GM21717 (cell line): ENCODE measurements at regions not wholly inside any gene's neighbourhood (a gene's known extent, or its start where the extent isn't known, plus 50 kb on each side); places are given as distances from the start of the nearest gene placed in this dataset.

Experiments used
- ATAC-seq: cut with Tn5 transposase; IDR thresholded peaks from one replicate; pipeline ENCODE4 v1.9.1; 2021; ENCODE audit warnings: mild to moderate bottlenecking, moderate library complexity; ENCODE audit not compliant: unreplicated experiment

DNA sequence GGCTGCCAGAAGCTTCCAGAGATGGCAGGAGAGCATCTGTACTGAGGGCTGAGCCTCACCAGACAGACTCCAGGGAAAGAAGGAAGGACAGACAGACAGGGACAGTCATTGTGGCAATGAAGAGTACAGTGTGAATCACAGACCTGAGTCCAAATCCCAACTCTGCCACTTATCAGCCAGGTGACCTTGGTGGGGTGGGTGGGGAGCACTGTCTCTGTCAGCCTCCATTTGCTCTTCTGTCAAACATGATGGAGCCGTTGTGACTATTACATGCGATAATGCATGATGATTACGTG, 85.9 kb upstream of the FSTL4 start:
- ATAC-seq, result no peak

- ATAC-seq, result no peak
These were observed 85.4 kb upstream of the FSTL4 start for GRCh38 chr5:133697536-133698258.

GRCh38 chr5:133696782-133697507, 84.6 kb upstream of the FSTL4 start:
- no peak for ATAC-seq

DNA sequence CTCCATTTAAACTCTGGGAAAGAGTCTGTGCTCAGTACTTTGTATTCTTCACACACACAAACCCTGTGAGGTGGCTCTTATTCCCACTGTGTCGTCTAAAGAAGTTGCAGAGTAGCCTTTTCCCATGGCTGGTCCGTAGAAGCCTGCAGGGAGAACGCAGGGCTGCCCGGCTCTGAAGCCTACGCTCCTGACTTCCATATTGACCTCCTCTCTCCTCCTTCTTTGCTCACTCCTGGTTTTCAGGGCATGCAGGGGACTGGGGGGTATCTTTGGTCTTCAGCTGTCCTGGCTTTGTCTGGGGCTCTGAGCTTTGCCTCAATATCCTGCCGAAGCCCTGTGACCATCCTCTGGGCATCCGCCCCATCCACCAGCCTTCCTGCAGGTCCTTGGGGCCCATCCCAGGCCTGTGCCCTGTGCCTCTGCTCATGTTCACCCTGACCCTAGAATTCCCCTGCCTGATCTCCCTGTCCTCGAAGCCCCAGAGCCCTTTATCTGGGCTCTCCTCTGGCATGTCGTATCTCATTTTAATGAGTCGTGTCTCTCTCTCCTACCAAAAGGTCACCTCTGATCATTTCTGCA, 83.8 kb upstream of the FSTL4 start:
- ATAC-seq, result no peak

- no peak for ATAC-seq
These were observed 82.0 kb upstream of the FSTL4 start for GRCh38 chr5:133694181-133694831.

GRCh38 chr5:133691448-133691847, 79.1 kb upstream of the FSTL4 start:
- no peak for ATAC-seq

GRCh38 chr5:133690746-133691145, 78.4 kb upstream of the FSTL4 start:
- ATAC-seq, result no peak

DNA sequence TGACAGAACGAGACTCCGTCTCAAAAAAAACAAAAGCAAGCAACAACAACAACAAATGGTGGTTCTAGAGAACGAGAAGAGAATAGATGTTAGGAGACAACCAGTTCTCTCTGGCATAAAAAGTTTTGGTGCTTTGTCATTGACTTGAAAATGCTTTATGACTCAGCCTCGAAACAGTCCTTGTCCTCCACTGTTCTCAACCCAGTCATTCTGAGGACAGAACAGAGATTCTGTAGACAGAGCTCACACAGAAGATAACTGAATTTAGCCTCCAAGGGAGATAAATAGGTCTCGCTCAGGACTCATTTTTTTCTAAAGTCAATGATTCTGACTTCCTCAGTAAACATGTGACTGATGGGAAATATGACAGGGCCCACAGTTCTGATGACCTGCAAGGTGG, 76.0 kb upstream of the FSTL4 start:
- ATAC-seq, result peak; percentile 69

- ATAC-seq, result no peak
These were observed 75.1 kb upstream of the FSTL4 start for GRCh38 chr5:133687212-133688061.

DNA sequence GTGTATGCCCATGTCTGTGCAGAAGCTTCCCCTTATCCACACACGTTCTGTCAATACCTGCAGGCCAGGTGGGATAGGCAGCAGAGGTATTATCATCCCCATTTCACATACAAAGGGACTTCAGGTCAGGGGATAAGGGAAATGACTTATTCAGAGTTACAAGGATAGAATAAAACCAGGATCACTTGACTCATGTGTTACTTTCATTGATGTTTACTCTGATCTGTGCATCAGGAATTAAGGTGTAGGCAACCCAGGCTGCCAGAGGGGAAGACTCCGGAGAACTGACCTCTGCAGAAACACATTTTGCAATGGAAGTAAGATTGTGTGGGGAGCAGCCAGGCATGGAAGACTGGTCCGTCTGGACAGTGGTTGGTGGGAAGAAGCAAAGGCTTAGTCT, 74.2 kb upstream of the FSTL4 start:
- ATAC-seq, result no peak

GRCh38 chr5:133685402-133686018, 73.2 kb upstream of the FSTL4 start:
- no peak for ATAC-seq

- ATAC-seq, result no peak
These were observed 71.6 kb upstream of the FSTL4 start for GRCh38 chr5:133683646-133684596.

DNA sequence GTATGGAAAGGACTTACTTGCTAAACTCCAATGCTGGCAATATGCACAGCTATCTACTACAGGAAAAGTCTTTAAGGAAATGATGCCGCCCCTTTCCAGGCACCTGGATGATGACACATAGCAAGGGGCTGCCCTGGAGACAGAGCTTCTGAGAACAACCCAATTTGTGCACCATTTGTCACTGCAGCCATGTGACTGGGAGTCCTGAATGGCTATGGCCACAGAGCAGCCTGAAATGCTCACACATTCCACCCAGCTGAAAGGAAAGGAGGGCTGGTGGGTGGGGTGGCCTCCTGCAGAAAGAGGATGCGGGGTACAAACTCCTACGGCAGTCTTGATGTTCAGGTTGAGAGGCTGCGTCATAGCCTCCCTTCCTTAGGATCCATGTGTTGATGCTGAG, 70.1 kb upstream of the FSTL4 start:
- no peak for ATAC-seq

DNA sequence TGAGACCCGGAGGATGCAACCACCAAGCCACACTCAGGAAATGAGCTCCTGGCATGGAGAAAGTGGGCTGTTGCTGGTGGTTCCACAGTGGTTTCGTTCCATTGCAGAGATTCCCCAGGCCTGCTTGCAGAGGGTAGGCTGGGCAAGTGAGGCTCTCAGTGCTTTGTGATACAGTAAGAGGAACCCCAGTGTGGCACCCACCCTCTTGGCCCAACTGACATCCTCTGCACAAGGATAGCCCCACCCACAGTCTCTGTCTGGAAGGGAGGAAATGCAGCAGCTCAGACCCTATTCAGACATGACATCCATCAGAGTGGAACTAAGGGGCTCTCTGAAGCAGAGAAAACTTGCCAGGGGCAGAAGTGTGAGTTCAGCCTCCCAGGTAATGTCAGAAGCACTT, 69.6 kb upstream of the FSTL4 start:
- no peak for ATAC-seq

- no peak for ATAC-seq
These were observed 68.7 kb upstream of the FSTL4 start for GRCh38 chr5:133680830-133681565.

GRCh38 chr5:133679534-133679933, 67.2 kb upstream of the FSTL4 start:
- ATAC-seq, result no peak

DNA sequence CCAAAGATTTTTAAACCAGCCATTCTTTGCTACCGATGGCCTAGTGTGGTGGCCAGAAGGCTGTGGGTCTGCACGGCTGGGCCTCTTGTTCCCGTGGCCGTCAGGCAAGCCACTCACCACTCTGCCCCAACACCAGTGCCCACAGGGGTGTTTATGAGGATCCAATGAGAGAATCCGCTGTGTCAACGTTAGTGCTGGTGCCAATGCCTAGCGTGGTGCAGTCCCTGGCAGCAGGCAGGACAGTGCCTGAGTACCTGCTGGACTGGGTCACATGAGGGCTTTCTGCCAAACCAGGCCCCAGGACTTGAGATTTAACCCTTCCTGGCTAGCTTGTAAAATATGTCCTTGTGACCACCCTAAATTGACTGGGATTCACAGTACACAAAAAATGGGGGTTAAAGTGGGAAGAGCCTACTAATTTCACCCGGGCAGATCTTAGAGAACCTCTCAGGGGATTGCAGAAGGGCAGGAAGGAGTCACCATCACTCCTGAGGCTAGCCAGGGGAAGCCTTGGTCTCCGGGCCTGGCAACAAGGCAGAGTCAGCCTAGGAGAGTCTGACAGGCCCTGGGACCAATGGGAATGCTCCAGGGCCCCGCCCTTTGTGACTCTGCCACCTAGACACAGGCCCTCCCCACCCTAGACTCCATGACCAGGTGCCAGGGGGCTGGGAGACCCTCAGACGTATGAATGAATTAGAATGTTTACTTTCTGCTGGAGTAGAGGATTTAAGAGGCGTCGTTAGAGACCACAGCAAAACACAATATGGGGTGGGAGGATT, 63.2 kb upstream of the FSTL4 start:
- no peak for ATAC-seq

- no peak for ATAC-seq
These were observed 58.0 kb upstream of the FSTL4 start for GRCh38 chr5:133670336-133670735.
